HG02981 (cell line): ENCODE measurements at regions not wholly inside any gene's neighbourhood (a gene's known extent, or its start where the extent isn't known, plus 50 kb on each side); places are given as distances from the start of the nearest gene placed in this dataset.

ENCODE experiments used
- ATAC-seq: cut with Tn5 transposase; IDR thresholded peaks from one replicate; pipeline ENCODE4 v1.9.1; 2021; ENCODE audit warnings: mild to moderate bottlenecking, moderate library complexity; ENCODE audit not compliant: unreplicated experiment

DNA sequence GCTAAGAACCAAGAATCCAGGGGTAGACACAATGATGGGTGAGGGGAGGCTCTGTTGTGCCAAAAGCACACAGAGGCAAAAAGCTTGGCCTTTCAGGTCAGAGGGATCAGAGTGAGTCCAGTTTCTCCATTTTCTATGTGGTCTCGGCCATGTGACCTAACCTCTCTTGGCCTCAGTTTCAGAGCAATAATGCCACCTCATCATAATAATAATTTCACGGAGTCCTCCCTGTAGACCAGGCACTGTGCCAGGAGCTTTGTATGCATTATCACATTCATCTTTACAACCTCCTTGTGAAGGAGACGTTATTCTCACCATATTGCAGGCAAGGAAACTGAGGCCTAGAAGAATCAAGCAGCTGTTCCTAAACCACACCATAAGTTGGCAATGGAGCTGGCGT is 120.2 kb downstream of the WT1 start:
- no peak for ATAC-seq

DNA sequence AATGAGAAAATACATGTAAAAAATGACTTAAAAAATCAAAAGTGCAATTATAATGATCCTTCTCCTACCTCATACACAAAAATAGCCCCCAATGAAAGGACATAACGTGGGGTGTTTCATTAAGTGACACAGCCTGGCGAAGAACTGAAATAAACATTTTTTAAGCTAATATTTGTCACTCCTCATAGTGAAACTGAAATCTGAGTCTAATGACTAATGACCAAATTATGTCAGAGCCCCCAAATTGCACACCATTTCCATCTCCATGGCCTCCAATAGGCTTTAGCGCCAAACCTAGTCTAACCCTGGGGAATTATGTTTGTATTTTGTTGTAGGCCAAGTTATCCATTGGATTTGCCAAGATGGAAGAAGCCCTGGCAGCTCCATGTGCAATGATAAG is 119.1 kb downstream of the WT1 start:
- ATAC-seq: no peak

DNA sequence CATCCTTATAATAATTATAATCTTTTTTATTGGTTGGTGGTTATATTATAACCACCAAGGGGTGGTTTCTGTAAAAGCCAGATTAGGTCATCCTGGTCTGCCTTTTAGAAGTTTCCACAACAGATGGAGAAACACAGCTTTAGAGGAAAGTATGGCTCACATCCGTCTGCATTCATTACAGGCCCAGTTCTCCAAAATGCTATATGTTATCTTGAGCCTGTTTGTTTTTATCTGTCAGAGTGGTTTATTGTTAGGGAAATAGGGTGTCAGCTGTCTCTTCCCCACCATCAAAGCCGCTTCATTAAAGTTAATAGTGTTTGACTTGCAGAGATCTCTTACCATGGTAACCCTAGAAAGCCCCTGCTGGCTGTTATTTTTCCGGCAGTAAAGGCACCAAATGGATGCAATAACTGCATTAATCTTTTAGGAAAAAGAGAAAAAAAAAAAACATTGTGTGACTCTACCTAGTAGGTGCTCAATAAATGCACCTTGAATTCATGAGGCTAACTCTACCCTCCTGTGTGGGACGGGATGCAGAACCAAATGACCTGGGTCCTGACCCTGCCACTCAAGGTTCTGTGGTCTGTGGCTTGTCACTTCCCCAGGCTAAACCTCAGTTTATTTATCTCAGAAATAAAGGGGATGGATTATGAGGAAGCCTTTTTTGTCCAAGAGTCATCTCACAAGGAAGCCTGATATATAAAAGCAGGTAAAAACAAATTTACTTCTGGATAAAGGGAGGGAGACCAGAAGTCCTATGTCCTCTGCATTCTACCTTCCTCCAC is 118.3 kb downstream of the WT1 start:
- no peak for ATAC-seq

GRCh38 chr11:32317643-32318042 is 117.7 kb downstream of the WT1 start:
- ATAC-seq: no peak

GRCh38 chr11:32318071-32319055 is 117.0 kb downstream of the WT1 start:
- ATAC-seq: no peak

DNA sequence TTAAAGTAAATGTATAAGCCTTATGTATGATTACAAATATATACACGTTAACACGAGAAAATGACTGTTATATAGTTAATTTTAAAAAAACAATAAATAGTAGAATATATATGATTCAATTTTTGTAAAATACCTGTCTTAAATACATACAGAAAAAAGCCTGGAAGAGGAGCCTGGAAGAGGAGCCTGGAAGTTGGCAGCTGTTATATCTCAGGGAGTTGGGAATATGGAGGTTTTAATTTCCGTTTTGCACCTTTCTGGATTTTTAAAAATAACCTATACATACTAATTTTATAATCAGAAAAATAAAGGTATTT is 111.6 kb downstream of the WT1 start:
- ATAC-seq: no peak

DNA sequence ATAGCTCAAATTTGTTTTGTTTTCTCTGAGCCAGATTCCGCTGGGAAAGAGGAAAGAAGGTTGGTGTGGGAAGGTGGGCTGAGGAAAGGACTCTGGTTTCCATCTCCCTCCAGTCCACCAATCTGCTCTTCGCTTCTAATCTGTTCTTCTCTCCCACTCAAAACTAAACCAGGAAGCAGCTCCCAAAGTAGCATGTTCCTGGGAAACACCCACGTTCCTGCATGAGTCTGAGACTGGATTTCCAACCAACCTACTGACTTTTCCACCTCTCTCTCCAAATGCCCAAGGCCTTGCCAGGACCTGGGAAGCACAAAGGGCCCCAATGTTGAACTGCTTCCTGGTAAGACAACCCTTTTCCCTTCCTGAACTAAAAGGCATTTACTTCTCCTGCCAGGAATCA is 110.2 kb downstream of the WT1 start:
- ATAC-seq: no peak

DNA sequence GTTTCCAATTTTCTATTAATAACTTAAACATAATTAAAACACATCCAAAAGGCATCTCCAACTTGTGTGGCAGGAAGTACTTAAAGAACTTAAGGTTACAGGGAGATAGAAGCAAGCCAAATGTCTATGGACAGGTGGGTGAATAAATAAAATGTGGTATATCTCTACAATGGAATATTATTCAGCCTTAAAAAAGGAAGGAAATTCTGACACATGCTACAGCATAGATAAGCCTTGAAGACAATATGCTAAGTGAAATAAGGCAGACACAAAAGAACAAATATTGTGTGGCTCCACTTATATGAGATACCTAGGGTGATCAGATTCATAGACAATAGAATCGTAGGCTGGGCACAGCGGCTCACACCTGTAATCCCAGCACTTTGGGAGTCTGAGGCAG is 109.6 kb downstream of the WT1 start:
- ATAC-seq: no peak

GRCh38 chr11:32326522-32326921 is 108.8 kb downstream of the WT1 start:
- ATAC-seq: no peak

DNA sequence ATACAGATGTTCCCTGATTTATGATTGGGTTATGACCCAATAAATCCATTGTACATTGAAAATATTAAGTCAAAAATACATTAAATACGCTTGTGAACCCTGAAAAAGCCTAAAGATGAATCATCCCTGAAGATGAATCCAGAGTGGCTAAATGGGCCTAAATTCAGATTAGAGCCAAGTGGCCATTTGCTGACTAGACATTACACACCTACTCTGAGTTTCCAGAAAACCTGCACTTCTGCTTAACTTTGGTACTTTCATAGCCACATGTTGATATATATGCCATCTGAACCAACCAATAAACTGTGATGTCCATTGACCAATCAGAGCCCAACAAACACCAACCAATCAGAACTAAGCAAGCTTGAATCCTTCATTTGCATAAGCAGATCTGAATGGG is 106.9 kb downstream of the WT1 start:
- no peak for ATAC-seq

- ATAC-seq: no peak
Measured at GRCh38 chr11:32331098-32331497, 104.2 kb downstream of the WT1 start.

- no peak for ATAC-seq
Measured at GRCh38 chr11:32331792-32332191, 103.5 kb downstream of the WT1 start.

- ATAC-seq: no peak
Measured at GRCh38 chr11:32332990-32333319, 102.4 kb downstream of the WT1 start.

DNA sequence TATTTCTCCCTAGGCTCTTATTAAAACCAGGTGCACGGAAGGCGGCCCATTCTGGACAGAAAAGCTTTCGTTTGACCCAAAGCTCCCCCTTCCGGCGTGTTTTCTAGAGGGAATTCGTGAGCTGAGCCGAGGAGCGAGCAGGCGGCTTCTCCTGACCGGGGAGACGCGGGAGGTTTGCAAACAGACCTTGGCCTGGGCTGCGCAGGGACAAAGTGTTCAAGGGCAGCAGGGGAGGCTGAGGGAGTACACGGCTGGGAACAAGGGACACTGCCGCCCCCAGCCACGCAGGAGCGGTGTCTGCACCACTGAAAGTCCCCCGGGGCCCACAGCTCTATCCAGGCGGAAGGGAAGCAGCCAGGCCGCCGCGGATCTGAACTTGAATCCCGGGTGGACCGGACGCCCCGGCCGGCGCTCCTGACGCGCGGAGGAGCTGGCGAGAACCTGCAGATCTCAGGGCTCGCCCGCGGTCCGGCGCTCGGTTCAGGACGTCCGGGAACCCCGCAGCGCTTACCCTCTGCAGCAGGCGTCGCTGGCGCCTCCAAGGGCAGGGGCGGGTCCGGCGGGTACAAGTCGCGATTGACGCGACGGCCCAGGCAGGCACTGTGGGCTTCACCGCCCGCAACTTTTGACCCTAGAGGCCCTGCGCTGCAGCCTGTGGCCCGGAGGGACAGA is 101.9 kb downstream of the WT1 start:
- ATAC-seq: no peak

DNA sequence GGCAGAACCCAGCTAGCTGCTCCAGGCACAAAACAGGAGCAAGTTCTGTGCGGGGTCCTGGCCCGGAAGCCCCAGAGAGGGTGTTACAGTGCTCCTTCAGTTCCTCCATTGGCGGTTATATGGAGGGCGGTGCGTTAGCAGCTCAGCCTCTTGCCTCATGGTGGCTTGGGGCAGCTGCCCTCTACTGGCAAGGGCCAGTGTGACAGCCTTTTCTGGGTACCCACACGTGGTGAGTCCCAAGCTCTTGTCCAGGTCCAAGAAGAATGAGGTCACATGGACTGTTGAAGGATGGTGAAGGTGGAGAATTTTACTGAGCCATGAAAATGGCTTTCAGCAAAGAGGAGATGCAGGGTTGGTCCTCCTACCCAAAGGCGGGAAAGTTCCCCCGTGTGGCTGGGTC is 100.5 kb downstream of the WT1 start:
- ATAC-seq: no peak
